Hematopoietic multipotent progenitor cell treated with erythropoietin and hydrocortisone succinate and interleukin-3 and kit ligand, for 15 days (in vitro differentiated cells): ENCODE measurements at regions not wholly inside any gene's neighbourhood (a gene's known extent, or its start where the extent isn't known, plus 50 kb on each side); places are given as distances from the start of the nearest gene placed in this dataset.

Experiments
- DNase-seq: peaks from one replicate; pipeline ENCODE4 v3.0.0-alpha.2; 2015; ENCODE audit warnings: low spot score

DNA sequence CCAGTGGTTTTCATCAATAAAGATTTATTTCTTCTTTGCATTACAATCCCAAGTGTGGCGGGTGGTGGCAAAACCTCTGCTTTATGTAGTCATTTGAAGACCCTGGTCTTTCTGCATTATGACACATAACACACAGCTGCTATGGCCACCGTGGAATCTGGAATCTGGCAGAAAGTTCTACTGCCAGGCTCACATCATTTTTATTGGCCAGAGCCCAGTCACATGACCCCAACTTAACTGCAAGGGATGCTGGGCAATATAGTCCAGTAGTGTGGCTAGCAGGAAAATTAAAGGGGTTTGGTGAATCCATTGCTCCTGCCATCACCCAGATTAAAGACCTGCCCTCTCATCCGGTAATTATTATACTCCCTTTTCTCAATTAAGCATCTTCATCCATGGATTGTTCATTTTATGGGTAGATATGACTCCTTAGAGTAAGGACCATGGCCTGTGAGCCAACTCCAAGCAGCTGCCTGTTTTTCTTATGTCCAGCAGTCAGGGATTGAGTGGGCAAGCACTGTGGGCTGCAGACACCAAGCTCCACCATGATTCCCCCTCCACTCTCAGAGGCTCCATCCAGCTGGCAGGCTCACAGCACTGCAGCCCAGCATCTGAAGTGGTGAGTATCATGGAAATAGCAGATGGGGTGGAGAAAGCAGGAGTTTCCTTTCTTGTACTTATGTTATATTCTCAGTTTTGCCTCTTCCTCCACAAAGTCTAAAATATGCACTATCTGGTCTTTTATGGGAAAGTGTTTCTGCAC is 1030.7 kb downstream of the AACS start:
- DNase-seq: no peak

DNA sequence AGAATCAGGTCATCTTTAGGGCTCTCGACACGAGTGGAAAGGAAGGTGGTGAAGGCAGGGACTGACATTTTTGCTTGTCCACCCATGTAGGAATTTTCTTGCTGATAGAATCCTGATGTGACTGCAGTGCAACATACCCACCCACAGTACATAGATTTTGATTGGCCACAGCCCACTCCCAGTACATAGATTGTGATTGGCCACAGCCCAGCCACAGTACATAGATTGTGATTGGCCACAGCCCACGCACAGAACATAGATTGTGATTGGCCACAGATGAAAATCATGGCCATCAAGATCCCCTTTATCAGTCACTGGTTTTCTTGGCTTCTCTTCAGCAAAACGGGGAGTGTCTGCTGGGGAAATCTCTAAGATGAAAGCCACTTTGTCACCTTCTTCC is 1041.5 kb downstream of the AACS start:
- DNase-seq: no peak

DNA sequence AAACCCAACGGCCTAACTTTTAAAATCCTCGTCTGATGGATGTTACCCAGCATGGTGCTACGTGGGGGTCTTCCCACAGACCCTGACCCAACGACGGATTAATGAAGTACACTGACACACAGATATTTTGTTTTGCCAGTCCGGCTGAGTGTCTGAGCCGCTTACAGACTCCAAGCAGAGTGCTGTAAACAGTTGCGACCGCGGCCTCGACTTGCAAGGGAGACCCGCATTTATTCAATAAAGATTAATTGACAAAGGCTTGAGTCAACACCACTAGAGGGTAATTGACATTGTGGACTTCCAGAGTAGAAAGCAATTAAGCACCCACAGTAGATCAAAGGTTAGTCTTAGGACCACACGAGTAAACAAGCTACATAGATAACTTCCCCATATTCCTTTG is 1042.4 kb downstream of the AACS start:
- DNase-seq: no peak

DNA sequence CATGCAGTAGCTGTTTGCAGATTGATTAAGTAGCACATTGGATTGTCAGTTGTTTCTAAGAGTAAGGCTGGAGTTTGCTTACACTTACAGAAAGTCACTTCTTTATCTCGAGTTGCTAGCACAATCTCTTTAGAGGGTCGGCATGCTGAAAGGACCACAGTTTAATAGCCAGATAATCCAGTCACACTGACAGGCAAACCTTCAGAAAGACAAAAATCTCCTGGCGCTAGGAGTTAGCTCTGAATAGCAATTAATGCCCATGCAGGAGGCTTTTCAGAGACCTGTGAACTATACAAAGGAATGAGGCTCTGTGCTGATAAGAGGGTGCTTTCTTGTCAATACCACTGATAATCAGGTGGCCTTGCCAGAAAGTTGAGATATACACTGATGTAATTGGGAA is 1043.0 kb downstream of the AACS start:
- no peak for DNase-seq

DNA sequence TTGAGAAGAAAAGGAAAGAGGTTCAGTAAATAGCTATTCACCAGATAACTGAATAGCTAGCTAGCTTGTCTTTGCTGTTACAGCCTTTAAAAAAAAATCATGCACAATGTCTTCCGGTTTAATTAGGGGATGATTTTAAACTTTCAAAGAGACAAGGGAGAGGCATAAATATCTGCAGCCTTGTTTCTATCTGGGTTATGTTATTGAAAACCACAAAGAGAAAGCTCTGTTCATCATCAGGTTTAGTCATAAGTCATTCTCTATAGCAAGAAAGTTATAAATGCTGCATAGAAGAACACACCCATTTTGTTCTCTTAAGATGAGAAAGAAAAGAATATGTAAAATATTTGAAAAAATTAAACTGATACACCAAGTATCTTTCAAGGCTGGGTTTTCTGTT is 1046.9 kb downstream of the AACS start:
- DNase-seq: no peak

DNA sequence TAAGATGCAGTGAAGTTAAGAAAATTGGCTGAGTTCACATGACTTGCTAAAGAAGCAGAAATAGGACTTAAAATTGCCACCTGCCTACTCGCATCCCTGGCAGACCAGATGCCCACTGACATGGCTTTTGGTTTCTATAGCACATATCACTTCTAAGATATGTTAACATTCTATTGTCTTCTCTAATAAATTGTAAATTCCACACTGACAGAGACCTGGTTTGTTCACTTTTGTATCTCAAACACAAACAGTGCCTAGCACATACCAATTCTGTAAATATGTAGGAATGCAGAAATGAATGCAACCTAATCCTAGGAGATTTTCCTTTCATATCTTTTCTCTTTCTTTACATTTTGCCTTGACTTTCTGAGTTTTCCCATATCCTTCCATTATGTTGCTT is 1047.6 kb downstream of the AACS start:
- no peak for DNase-seq

DNA sequence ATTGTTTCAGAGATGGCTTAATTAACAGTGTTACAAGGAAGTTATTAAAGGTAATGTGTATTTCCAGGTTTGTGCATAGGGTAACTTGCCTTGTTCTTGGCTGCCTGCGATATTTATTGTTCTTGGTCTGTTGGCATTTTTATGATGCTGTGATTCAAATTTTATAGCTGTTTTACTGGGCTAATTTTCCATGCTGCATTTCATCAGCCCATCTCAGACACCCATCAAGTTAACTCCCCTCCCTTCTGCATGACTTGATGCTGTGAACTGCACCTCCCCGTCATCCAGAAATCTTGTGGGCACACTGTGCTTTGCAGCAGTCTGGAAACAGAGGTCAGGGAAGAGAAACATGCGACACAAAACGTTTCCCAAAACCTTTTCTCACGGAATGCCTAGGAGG is 1049.2 kb downstream of the AACS start:
- DNase-seq: no peak

DNA sequence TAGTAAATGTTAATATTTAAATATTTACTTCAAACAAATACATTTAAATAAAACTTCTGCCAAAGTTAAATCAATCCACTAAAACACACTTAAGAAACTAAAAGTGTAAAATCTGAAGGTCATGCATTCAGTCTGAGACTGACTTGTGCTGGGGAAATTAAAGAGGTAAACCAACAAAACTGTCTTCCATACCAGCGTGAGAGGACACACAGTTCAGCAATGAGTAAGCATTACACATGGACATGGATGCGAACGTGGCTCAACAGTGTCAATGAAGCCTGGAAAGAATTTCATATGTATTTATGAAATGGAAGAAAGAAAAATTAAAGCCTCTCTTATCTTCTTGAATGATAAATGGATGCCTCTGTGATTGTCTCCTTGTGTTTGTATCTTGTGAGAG is 1052.3 kb downstream of the AACS start:
- DNase-seq: no peak

DNA sequence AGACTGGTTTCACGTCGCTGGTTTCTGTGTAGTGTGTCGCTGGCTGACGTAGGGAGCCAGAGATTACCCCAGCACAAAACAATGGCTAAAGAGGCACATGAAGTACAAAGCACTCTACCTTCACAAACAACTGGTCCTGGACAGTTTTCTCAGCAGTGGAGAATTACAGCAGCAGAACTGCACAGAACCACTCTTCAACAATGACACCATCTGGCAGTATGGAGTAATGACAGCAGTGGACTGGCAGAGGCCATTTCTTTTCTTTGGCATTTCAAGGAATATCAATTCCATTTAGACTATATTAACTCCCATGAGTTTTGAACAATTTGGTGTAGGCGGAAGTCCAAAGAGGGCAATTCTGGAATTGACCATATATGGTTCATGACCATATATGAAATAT is 1074.1 kb downstream of the AACS start:
- no peak for DNase-seq

DNA sequence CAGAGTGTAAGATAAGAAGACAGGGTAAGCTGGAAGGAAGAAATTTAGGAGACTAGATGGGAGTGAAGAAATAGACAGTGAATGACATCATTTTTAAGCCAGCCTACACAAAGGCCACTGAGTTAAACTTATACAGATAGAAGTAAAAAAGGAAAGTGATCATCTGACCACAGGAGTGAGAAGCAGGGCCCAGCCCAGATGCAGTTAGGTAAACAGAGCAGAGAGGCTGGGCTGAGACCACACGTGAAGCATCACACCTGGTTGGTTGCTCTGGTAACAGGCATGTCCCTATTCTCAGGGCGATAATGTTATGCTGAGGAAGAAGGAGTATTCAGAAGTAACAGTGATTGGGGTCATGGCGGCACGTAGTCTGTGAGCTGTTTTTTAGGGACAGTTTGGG is 1079.4 kb downstream of the AACS start:
- DNase-seq: no peak

DNA sequence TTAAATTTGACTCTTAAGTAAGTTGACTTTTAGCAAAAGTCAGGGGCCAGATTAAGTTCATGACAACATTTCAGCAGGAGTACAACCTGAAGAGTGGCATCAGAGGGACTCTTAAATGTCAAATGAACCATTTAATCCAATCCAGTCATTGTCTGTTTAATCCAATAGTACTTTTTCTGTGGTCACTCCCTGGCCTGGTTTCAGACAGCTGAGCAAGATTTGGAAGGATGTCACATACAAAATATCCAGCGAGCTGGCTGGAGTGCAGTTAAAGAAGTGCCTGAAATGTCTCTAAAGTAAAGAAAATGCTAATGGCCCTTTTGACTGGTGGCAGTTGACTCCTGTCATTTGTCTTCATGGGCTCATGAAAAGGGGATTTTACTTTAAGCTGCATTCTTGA is 1082.1 kb downstream of the AACS start:
- no peak for DNase-seq

DNA sequence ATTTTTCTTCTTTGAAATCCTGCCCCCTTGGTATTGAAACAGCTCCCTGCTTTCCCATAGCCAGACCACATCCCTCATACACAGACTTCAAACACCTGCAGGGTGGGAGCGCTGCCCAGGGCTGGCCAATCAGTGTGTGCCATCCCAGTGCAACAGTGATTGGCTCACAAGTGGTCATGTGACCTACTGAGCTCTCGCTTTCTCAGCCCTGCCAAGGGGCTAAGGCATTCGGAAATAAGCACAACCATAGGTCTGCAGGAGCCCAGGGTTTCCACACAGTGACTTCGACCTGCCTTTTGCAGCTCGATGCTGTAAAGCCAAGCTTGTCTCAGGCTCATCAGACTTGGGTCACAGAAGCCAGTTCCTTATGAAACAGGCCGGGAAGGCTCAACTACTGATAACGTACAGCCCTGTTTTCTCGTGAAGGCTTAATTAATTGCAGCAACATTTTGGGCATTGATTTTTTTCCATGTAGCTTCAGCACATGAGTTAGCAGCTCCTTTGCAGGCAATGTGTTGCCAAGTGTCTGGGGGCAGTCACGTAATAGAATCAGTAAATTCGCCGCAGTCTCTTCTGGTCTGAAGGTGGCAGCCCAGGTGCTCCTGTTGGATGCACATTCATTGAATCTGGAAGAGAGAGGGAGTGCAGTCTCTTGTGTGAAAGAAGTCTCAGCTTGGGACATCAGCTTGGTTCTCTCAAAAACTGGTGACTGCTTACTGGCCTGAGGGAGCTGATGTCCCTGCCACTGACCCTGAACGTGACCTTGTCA is 1091.8 kb downstream of the AACS start:
- DNase-seq: no peak

DNA sequence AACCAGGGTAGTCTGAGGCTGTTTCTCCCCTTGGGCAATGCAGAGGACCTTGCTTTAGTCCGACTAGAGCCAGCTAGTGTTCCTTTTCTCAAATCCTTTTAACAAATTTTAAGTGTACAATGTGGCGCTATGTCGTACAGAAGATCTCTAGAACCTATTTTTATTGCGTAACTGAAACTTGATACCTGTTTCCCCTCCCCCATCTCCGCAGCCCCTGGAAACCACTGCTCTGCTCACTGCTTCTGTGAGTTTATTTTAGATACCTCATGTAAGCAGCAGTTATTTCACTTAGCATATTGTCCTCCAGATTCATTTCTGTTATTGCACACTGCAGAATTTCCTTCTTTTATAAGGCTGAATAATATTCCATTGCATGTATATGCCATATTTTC is 1092.3 kb downstream of the AACS start:
- DNase-seq: no peak

DNA sequence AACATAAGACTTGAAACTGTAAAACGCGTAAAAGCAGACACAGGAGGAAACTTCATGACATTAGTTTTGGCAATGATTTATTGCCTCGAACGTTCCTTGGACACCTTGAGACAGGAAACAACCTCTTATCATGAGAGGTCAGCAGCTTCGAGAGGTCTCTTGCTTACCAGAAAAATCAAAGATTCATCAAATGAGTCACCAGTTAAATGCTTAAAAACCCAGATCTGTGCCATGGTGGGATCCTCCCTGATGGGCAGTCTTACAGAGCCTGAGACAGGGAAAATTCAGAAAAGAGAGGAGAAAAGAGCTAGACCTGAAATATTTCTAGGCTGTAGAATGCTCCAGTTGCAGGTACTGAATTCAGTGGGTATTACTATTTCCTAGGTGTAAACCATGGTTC is 1093.9 kb downstream of the AACS start:
- DNase-seq: no peak

DNA sequence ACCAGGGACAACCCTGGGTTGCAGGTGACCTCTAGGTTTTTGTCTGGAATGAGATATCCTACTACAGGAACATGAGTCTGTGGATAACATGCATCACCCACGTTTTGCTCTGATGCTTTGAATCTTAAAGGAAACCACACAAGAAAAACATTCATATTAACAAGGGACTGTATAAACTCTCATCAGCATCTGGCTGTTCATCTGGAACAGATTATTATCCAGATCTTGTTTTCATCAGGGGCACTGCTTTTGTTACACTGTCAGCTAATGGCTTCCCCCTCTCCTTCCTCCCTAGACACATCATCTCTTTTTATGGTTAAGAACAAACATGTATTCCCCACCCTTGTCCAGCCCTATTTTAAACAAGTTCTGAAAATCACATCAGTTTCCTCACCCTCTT is 1095.7 kb downstream of the AACS start:
- DNase-seq: no peak

DNA sequence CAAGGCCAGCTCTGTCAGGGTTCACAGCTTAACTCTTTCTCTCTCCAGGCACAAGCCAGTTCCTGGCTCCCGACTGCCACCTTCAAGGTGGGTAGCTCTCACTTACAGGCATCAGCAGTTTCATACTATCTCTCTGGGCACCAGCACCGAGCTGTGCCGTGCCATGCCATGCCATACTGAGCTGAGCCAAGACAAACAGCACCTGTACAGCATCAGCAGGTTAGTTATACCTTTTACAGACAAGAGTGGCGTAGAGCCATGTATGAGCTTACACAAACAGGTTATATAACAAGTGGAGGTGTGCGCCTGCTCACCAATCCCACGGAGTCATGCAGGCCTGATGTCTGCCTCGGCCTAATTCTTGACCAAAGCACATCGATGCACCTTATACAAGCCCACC is 1098.7 kb downstream of the AACS start:
- DNase-seq: no peak

DNA sequence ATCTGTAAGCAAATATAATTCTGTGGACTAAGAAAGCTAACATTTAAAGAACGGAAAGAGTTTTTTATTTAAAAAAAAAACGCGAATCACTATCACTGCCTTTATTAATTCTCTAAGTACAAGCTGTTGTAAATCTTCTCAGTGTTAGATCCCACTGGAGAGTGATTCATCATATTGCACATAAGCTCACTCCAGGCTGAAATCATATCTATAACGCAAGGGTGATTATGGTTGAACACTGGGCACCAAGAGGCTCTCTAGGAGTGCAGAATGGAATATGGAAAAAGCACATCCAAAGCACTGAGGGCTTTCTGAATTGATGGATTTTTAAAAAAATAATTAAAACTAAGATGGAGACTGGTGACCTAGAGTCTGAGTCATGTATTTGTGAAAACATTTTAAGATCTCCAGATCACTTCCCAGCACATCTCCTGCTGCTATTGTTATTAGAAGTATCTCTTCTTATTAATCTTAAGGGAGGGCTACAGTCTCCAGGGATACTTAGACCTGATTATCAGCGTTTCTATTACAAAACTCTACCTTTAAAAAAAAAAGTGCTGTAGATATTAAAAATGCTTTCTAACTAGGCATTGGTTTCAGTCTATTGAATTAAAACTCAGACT is 1106.8 kb downstream of the AACS start:
- no peak for DNase-seq

DNA sequence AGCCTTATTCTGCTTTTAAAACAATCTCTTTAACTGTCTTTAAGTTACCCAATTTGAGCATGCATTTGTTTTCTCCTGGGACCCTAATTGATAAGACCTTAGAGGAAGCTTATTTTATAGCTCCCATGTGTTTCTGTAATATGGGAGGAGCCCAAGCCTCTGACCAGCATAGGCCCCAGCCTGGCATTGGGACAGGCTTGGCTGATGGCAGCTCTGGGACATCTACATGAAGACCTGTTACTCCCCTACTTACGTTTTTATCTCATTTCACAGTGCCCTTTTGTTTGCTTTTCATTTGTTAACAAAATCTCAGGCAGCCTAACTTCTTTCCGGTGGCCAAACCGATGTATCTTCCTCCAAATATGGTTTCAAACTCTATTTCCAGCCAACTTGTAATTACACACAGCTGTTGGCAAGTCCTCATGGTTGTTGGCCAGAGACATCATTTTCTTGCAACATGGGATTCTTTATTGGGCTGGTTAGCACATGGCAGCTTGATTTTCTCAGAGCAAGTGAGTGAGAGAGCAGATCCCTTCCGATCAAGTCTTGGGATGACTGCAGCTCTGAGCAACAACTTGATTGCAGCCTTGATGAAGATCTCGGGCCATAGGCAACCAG is 1117.5 kb downstream of the AACS start:
- DNase-seq: no peak

DNA sequence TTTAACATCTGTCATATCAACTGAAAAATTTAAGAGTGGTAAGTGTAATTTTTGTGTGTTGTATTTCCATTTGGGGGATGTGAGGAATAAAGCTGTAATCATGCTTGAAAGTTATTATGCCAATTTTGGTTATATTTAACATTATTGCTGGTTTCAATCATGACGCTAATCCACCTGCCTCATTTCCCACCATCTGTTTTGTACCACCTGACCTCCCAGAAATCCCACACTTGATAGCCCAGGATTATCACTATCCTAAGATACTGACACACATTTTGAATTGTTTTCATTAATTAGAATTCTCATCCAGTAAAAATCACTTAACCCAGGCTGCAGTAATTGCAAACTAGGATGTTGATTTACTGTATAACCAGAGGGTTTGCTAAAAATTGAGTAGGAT is 1119.8 kb downstream of the AACS start:
- no peak for DNase-seq

DNA sequence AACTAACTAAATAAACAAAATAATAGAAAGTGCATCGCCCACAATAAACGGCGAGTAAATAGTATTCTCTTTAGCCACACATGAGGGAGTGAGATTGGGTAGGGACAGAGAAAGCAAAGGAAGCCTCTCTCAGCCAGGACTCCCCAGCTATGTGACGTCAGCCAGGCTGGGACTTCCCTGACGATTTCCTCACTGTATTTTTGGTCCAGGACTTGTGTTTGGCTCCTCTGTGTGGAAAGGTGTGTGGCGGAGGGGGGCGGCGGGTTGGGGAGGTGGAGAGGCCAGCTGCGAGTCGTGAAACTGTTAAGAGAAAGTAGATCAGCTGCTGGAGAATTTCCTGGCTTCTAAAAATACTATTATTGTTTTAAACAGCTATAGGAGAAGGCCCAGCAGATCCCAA is 1124.6 kb downstream of the AACS start:
- no peak for DNase-seq

DNA sequence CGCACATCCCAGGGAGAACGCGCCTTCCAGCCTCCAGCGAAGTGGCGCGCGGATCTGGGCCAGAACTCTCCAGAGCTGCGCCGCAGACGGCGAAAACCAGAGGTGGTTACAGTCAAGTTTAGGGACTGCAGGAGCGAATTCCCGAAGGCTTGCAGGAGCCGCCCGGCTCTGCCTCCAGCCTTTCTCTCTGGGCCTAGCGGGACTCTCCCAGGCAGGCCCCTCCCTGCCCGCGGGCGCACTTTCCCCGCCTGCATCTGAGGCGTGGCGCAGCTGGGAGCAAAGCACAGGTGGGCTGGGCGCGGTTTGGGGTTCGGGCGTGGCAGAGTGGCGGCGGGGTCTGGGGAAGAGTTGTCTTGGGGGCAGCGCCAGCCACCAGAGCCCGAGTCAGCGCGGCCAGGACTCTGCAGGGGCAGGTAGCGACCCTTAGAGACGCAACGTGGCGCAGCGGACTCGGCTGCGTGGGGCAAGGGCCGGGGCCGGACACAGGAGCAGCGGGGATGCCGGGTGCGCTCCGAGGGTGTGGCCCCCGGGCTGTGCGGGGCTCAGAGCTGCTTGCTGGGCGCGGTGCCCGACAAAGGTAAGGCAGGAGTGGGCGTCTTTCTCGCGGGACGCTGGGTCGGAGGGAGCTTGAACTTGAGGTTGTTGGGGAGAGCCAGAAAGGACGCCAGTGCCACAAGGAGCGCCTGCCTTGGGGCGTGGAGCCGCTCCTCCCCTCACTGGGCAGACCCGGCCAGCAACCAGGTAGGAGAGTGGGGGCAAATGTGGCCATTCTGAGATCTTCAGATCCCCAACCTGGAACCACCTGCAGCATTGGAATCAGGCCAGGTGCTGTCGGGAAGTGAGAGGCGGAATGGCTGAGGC is 1126.0 kb downstream of the AACS start:
- DNase-seq: no peak

DNA sequence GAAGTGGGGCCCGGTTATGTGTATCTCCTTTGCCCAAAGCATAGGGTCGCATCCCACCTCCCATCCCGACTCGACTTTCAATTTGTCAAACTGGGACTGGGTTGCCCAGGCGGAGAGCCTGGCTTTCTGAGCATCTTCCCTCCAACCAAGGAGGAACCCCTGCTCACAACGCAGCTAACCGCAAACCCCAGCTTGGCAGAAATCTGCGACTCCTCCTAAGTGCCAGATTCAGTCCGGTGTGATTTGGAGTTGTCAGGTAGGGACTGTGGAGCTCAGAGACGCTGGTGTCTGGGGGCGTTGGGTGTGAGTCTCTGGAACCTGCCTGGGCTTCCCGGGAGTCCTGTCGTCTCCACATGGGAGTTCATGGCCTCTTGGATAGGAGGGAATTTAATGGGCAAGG is 1126.7 kb downstream of the AACS start:
- no peak for DNase-seq
